NT2/D1 (cell line): ENCODE measurements at regions not wholly inside any gene's neighbourhood (a gene's known extent, or its start where the extent isn't known, plus 50 kb on each side); places are given as distances from the start of the nearest gene placed in this dataset.
A peak's percentile ranks its signal among the peaks of the same experiment; 100 is the strongest.

ENCODE experiments used
- YY1 ChIP-seq: IDR thresholded peaks from 2 replicates; pipeline ENCODE4 v1.6.1; 2011; ENCODE audit not compliant: insufficient read length, insufficient read depth
- ZNF274 ChIP-seq: IDR thresholded peaks from 2 replicates; pipeline ENCODE4 v1.6.1; 2011; ENCODE audit warnings: mild to moderate bottlenecking, low read depth, low read length

GRCh38 chr20:51280047-51280446 is 257.1 kb upstream of the KCNG1 start:
- peak; percentile 50; the same call in 1 of the 2 replicates for TF ChIP-seq ZNF274
- no peak for TF ChIP-seq YY1
